PC-9 (cell line): ENCODE measurements at regions not wholly inside any gene's neighbourhood (a gene's known extent, or its start where the extent isn't known, plus 50 kb on each side); places are given as distances from the start of the nearest gene placed in this dataset.
"Not testable (repeated sequence)": the region's sequence is repeated elsewhere in the genome, so short reads cannot be mapped to it uniquely, and the experiment has no call there.

Experiments used
- CTCF ChIP-seq: fragments of 200-600 bp; sonication (generic); conservative IDR thresholded peaks from 2 replicates; pipeline ENCODE4 v1.6.1; 2017; ENCODE audit warnings: mixed run types, antibody characterized with exemption, mild to moderate bottlenecking, moderate library complexity
- EZH2 ChIP-seq: fragments of 200-600 bp; sonication (generic); IDR thresholded peaks from 2 replicates; pipeline ENCODE4 v1.8.0; 2017; ENCODE audit warnings: antibody characterized with exemption, low read depth

- not testable (repeated sequence) for TF ChIP-seq CTCF, EZH2
These were observed 219.2 kb upstream of the ZNF184 start for GRCh38 chr6:27692133-27692532.
